Globus pallidus (tissue), 1 donor: ENCODE measurements at regions not wholly inside any gene's neighbourhood (a gene's known extent, or its start where the extent isn't known, plus 50 kb on each side); places are given as distances from the start of the nearest gene placed in this dataset.
"Not testable (repeated sequence)": the region's sequence is repeated elsewhere in the genome, so short reads cannot be mapped to it uniquely, and the experiment has no call there.

ENCODE experiments used
- DNase-seq: peaks from one replicate; pipeline ENCODE4 v3.0.0-alpha.2; 2015; ENCODE audit warnings: low spot score

DNA sequence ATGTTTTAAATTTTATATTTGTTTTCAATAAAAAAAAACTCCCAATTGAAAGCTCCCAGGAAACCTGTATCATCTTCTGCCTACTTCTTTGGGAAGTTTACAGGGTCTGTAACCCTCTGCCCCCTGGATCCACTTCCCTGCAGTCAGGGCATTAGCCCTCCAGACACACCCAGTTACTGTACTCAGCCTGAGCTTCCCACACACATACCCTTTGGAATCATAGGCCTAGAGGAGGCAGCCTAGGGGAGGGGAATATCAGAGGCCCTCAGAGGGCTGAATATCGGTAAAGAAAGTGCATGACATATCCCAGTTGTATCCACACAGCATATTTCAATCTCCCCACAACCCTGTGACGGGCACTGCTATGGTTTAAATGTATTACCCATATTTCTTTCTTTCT, 56.2 kb upstream of the TFPI start:
- not testable (repeated sequence) for DNase-seq

DNA sequence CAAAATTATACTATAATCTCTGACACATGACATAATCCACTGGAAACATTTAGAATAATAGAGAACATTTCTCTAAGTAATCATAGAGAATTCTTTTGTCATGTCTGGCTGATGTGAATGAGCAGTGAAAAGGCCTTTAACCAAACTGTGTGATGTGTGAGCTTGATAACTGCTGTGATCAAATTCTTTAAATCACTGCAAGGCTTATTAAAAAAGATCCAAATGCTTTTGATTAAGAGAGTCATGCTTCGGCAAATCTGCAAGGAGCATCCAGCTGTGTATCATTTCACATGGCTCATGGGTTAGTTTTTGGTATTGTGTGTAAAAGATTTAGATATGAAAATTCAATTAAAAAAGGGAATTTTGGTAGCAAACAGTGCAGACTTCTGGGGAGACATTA, 58.6 kb upstream of the TFPI start:
- no peak for DNase-seq

DNA sequence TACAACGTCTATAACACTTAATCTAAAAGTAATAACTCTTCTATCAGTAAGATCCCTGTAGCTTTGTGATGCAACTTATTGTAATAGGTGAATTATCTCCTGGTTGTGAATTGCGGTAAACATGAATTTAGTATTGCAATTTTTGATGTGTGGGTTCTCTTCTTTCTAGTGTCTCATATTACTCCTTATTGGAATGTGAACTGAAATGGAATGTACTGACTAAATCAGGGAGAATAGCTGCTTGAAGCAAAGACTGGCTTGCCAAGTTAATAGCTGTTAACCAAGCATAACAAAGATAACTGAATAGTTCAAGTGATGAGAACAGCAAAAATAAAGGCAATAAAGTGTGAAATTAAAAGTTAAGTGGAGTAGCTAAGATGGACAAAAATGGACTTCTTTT, 60.5 kb upstream of the TFPI start:
- DNase-seq: no peak

- no peak for DNase-seq
These were observed 61.1 kb upstream of the TFPI start for GRCh38 chr2:187615364-187615763.

- DNase-seq: no peak
These were observed 61.7 kb upstream of the TFPI start for GRCh38 chr2:187615902-187616301.

GRCh38 chr2:187617120-187617519, 62.9 kb upstream of the TFPI start:
- no peak for DNase-seq

GRCh38 chr2:187617905-187618304, 63.7 kb upstream of the TFPI start:
- DNase-seq: no peak

- no peak for DNase-seq
These were observed 64.6 kb upstream of the TFPI start for GRCh38 chr2:187618813-187619212.

DNA sequence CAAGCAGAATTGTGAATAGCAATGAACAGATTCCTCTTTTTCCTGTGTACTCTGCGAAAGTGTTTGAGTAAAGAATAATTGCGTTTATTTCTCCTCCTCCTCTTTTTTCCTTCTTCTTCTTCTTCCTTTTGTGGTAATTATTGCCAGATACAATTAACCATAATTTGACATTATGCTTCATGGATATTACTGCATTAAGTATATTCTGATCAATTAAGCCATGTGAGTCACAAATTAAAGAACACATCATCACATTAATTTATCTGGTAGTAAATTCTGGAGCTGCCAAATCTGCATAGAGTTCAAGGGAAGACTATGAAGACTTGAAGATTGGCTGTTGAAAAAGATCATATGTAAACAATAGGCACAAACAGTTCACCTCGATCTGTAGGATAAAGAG, 72.9 kb upstream of the TFPI start:
- DNase-seq: no peak

- DNase-seq: not testable (repeated sequence)
These were observed 82.6 kb upstream of the TFPI start for GRCh38 chr2:187636731-187637391.

DNA sequence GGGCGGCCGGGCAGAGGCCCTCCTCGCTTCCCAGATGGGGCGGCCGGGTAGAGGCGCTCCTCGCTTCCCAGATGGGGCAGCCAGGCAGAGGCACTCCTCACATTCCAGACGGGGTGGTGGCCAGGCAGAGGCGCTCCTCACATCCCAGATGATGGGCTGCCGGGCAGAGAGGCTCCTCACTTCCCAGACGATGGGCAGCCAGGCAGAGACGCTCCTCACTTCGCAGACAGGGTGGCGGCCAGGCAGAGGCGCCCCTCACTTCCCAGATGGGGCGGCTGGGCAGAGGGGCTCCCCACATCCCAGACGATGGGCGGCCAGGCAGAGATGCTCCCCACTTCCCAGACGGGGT, 83.1 kb upstream of the TFPI start:
- DNase-seq: not testable (repeated sequence)

DNA sequence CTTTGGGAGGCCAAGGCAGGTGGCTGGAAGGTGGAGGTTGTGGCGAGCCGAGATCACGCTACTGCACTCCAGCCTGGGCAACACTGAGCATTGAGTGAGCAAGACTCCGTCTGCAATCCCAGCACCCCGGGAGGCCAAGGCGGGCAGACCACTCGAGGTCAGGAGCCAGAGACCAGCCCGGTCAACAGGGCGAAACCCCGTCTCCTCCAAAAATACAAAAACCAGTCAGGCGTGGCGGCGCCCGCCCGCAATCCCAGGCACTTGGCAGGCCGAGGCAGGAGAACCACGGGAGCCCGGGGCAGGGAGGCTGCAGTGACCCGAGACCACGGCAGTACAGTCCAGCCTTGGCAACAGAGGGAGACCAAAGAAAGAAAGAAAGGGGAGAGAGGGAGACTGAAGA, 83.5 kb upstream of the TFPI start:
- DNase-seq: not testable (repeated sequence)

DNA sequence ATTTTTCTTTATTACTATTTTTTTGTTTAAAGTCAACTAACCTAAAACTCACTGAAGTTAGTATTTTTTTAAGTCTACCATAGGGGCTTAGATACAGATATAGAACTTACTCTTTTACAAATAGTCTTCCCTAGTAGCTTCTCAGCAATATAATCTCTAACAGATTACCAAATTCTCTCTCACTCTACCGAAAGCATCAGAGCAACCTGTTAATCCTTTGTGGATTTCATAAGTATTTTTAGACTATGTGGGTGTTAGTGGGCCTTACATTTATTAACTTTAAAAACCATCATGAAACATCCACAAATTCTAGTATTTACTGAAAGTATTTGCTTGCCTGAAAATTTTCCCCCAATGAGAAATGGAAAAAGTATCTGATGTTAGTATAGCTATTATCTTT, 84.6 kb upstream of the TFPI start:
- DNase-seq: no peak

DNA sequence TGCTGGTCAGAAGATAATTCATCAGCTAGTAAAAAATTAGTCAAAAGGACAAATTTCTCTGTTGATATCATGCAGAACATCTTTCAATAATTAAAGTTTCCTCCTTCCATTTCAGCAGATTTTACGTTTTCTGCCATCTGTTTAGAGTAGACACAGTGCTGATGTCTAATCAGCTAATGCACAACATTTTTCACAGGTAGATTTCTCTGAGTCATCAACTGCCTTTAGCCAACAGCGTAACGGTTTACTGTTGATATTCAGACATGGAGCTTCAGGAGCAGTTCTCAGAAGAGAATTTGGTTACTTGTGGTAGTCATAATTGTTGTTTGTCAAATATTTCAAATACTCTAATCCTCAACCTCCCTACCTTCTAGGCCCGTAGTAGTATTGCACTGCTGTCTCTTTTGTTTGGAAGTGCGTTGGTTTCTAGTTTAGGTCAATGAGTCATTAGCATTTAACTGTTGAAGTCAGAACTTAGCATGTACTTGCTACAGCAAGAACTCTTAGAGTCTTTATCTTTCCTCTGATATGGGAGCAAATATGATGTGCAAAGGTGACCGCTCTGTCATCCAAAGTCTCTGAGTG, 86.8 kb upstream of the TFPI start:
- no peak for DNase-seq

GRCh38 chr2:187642498-187642897, 88.3 kb upstream of the TFPI start:
- DNase-seq: no peak

GRCh38 chr2:187644486-187644885, 90.3 kb upstream of the TFPI start:
- no peak for DNase-seq

GRCh38 chr2:187644981-187645380, 90.7 kb upstream of the TFPI start:
- DNase-seq: no peak

DNA sequence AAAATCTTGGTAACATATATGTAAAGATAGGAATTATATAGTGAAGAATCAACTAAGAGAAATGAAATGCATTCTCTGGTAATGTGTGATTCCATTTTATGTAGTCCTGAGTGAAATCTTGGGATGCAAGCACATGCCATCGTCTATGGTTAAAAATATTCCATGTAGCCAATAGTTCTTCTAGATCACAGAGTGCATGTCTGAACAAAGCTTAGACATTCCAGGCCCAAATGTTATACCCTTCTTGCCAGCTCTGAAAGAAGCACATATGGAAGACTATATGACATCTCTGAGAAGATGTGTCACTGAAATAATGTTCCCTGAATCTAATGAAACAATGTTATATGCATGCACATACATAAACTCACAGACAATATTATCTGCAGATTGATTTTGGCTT, 92.3 kb upstream of the TFPI start:
- DNase-seq: no peak

- DNase-seq: no peak
These were observed 100.3 kb upstream of the TFPI start for GRCh38 chr2:187654535-187654934.

DNA sequence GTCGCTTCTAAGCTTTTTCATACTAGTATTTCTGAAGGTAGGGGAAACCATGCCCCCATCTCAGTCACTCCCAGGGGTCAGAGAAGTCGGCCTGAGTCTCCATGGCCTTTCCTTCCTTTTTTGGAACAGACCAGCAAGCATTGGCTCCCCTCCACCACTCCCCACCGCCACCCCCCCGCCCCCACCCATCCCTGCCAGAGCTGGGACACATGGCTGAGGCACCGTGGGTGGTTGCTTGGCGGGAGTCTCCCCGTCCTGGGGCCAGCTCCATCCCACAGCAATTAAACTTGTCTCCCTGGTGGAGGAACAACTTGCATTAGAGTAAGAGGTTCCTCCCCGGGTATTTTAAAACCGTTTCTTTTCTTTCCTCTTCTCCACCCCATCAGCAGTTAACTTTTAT, 100.8 kb upstream of the TFPI start:
- no peak for DNase-seq

- DNase-seq: no peak
These were observed 101.9 kb upstream of the TFPI start for GRCh38 chr2:187656123-187656522.

DNA sequence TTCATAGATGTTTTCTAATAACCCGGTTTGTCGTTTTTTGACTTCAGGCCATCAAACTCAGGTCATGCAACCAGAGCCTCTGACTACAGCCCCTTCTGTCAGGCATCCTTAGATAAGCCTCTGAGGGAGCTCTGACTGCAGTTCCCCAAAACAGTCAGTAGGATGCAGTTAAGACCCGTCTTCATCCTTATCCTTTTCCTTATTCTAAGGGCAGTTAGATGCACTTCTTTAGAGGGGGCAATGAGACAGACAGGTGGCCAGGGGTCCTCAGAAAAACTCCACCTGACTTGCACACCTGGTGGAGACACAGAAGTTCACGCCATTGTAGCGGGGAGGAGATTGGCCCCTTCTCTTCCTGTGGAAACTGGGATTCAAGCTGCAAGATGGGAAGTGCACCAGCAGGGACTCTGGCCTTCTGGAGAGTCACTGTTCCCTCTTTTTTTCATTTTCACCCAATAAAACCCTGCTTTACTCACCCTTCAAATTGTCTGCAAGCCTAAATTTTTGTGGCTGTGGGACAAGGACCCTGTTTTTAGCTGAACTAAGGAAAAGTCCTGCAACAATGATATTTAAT, 104.8 kb upstream of the TFPI start:
- DNase-seq: no peak

- DNase-seq: not testable (repeated sequence)
These were observed 121.8 kb upstream of the TFPI start for GRCh38 chr2:187676050-187676449.

DNA sequence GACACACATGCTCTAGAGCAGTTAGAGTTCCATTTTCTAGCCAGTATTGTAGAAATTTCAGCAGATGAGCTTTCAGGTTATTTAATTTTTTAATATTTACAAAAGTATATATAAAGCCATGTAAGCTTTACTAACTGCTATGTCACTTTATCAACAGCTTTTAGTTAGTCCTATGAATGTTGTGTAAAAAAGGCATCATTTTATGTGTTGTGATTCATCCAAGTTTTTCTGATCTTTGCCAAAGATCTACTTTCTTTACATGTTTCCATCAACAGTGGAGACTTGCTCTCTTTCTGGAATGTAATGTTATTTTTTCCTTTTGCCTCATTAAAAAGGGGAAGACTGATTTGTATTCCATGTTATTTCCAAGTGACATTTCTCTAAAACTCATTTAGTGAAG, 125.2 kb upstream of the TFPI start:
- no peak for DNase-seq
